H1 (cell line): ENCODE measurements at regions not wholly inside any gene's neighbourhood (a gene's known extent, or its start where the extent isn't known, plus 50 kb on each side); places are given as distances from the start of the nearest gene placed in this dataset.

Source experiments
- CTCF ChIA-PET: fragments of 300-600 bp; sonication (Branson Sonifier 250); formaldehyde crosslinking; loops from one replicate; lab custom pipeline; 2021; ENCODE audit not compliant: partially characterized antibody; lab: Charles Lee
- POLR2A ChIA-PET: fragments of 300-600 bp; sonication (Branson Sonifier 250); formaldehyde crosslinking; loops from one replicate; lab custom pipeline; 2021; ENCODE audit warnings: inconsistent platforms; ENCODE audit not compliant: partially characterized antibody; lab: Charles Lee
- DNase-seq, 2 experiments: peaks; one replicate each; pipeline versions ENCODE4 v3.0.0 to v3.0.0-alpha.2; 2010 to 2022; ENCODE audit warnings: low spot score in 2 of 2, low read depth in 1 of 2, mixed read lengths in 1 of 2
- FAIRE-seq: peaks from 2 replicates; lab custom pipeline; 2011; peaks lifted over from hg19 to GRCh38; lab: Jason Lieb, UNC
- H2AFZ ChIP-seq: 2 replicates; pipeline ENCODE4 v1.8.1; 2012; ENCODE audit warnings: low read length, inconsistent platforms
- H2AK5ac ChIP-seq: 2 replicates; pipeline ENCODE4 v1.6.1; 2013; ENCODE audit warnings: low read depth, low read length
- H2BK120ac ChIP-seq: replicated peaks from 2 replicates; pipeline ENCODE3; 2013; ENCODE audit warnings: low read depth, low read length, inconsistent platforms
- H2BK12ac ChIP-seq: 2 replicates; pipeline ENCODE4 v1.6.1; 2013; ENCODE audit warnings: low read depth, low read length
- H2BK15ac ChIP-seq: 2 replicates; pipeline ENCODE4 v1.6.1; 2013; ENCODE audit warnings: low read length
- H2BK20ac ChIP-seq: 2 replicates; pipeline ENCODE4 v1.6.1; 2013; ENCODE audit warnings: low read length
- H2BK5ac ChIP-seq: 2 replicates; pipeline ENCODE4 v1.6.1; 2013; ENCODE audit warnings: low read depth, low read length
- H3K14ac ChIP-seq: 2 replicates; pipeline ENCODE4 v1.6.1; 2013; ENCODE audit warnings: inconsistent platforms; ENCODE audit not compliant: insufficient read length
- H3K18ac ChIP-seq: 2 replicates; pipeline ENCODE4 v1.6.1; 2013; ENCODE audit warnings: low read length; ENCODE audit errors: extremely low read depth
- H3K23ac ChIP-seq: 2 replicates; pipeline ENCODE4 v1.6.1; 2013; ENCODE audit warnings: inconsistent platforms; ENCODE audit not compliant: insufficient read length
- H3K23me2 ChIP-seq: 2 replicates; pipeline ENCODE4 v1.6.1; 2013; ENCODE audit warnings: low read depth, low read length
- H3K27ac ChIP-seq: 2 replicates; pipeline ENCODE4 v1.6.1; 2011; ENCODE audit warnings: low read depth, low read length, inconsistent platforms
- H3K27me3 ChIP-seq, 4 experiments: replicated peaks in 1 of 4; 1 replicate in 1 of 4; 2 replicates in 3 of 4; pipeline versions ENCODE4 v1.6.1 to v1.8.1; 2011 to 2013; ENCODE audit warnings: low read length in 3 of 4, mild to moderate bottlenecking in 3 of 4, inconsistent platforms in 2 of 4, mixed read lengths in 2 of 4, moderate library complexity in 1 of 4; ENCODE audit not compliant: control insufficient read depth in 3 of 4, insufficient read depth in 3 of 4; ENCODE audit errors: extremely low read depth in 1 of 4
- H3K36me3 ChIP-seq, 4 experiments: 2 replicates each; pipeline versions ENCODE4 v1.6.1 to v1.8.1; 2011 to 2013; ENCODE audit warnings: mild to moderate bottlenecking in 4 of 4, low read length in 3 of 4, moderate library complexity in 2 of 4, control low read depth in 1 of 4, inconsistent platforms in 1 of 4; ENCODE audit not compliant: insufficient read depth in 4 of 4, control insufficient read depth in 2 of 4
- H3K4ac ChIP-seq: replicated peaks from 2 replicates; pipeline ENCODE3; 2013; ENCODE audit warnings: low read length, low read depth, mixed read lengths, inconsistent platforms; ENCODE audit not compliant: insufficient read length
- H3K4me1 ChIP-seq, 4 experiments: replicated peaks in 1 of 4; 1 replicate in 1 of 4; 2 replicates in 3 of 4; pipeline versions ENCODE4 v1.6.1 to v1.8.1; 2011 to 2013; ENCODE audit warnings: low read length in 3 of 4, inconsistent platforms in 2 of 4, mixed read lengths in 1 of 4; ENCODE audit not compliant: insufficient read depth in 4 of 4, control insufficient read depth in 3 of 4
- H3K4me2 ChIP-seq, 2 experiments: 2 replicates each; pipeline versions ENCODE4 v1.6.1 to v1.8.1; 2011 to 2013; ENCODE audit warnings: low read depth in 2 of 2, low read length in 2 of 2, control low read depth in 1 of 2, inconsistent platforms in 1 of 2, mild to moderate bottlenecking in 1 of 2; ENCODE audit not compliant: insufficient read depth in 1 of 2
- H3K4me3 ChIP-seq, 4 experiments: fragments of 200-600, 300-600 bp in 1 of 4; sonication (generic), shearing (Covaris generic), sonication (Bioruptor Twin) in 1 of 4; 2 replicates each; pipeline versions ENCODE4 v1.5.1 to v1.8.1; 2011 to 2016; ENCODE audit warnings: low read length in 4 of 4, low read depth in 3 of 4, control low read depth in 2 of 4, inconsistent platforms in 2 of 4, mild to moderate bottlenecking in 2 of 4, mixed read lengths in 1 of 4, moderate library complexity in 1 of 4; ENCODE audit not compliant: insufficient read depth in 2 of 4; ENCODE audit errors: extremely low read depth in 1 of 4
- H3K56ac ChIP-seq: replicated peaks from 2 replicates; pipeline ENCODE3; 2013; ENCODE audit warnings: low read depth, mild to moderate bottlenecking, mixed read lengths, low read length, inconsistent platforms; ENCODE audit not compliant: insufficient read length
- H3K79me1 ChIP-seq: 2 replicates; pipeline ENCODE4 v1.6.1; 2013; ENCODE audit warnings: low read depth, low read length, control low read depth
- H3K79me2 ChIP-seq, 2 experiments: 2 replicates each; pipeline versions ENCODE4 v1.6.1 to v1.8.1; 2012 to 2013; ENCODE audit warnings: low read length in 2 of 2, mild to moderate bottlenecking in 2 of 2, inconsistent platforms in 1 of 2; ENCODE audit not compliant: insufficient read depth in 2 of 2, control insufficient read depth in 1 of 2
- H3K9ac ChIP-seq, 4 experiments: replicated peaks in 1 of 4; 1 replicate in 1 of 4; 2 replicates in 3 of 4; pipeline versions ENCODE4 v1.6.1 to v1.8.1; 2011 to 2013; ENCODE audit warnings: low read depth in 3 of 4, low read length in 3 of 4, control low read depth in 2 of 4, mild to moderate bottlenecking in 2 of 4, moderate library complexity in 2 of 4, inconsistent platforms in 1 of 4; ENCODE audit errors: extremely low read depth in 1 of 4
- H3K9me3 ChIP-seq, 2 experiments: 2 replicates each; pipeline versions ENCODE4 v1.6.1 to v1.8.1; 2012 to 2013; ENCODE audit warnings: mild to moderate bottlenecking in 2 of 2, moderate library complexity in 2 of 2, control low read depth in 1 of 2, inconsistent platforms in 1 of 2, low read depth in 1 of 2, low read length in 1 of 2, mixed read lengths in 1 of 2; ENCODE audit not compliant: insufficient read depth in 2 of 2
- H4K20me1 ChIP-seq, 2 experiments: replicated peaks in 1 of 2; 2 replicates each; pipeline versions ENCODE3 to v1.8.1; 2011 to 2013; ENCODE audit warnings: inconsistent platforms in 2 of 2, low read length in 2 of 2, mild to moderate bottlenecking in 1 of 2; ENCODE audit not compliant: insufficient read depth in 2 of 2, control insufficient read depth in 1 of 2
- H4K5ac ChIP-seq: 2 replicates; pipeline ENCODE4 v1.6.1; 2013; ENCODE audit warnings: low read length, low read depth, mixed read lengths, inconsistent platforms; ENCODE audit not compliant: insufficient read length
- H4K8ac ChIP-seq: 2 replicates; pipeline ENCODE4 v1.8.0; 2013; ENCODE audit warnings: mild to moderate bottlenecking, moderate library complexity, low read length, inconsistent platforms; ENCODE audit not compliant: insufficient read depth; ENCODE audit errors: extremely low read depth
- H4K91ac ChIP-seq: replicated peaks from 2 replicates; pipeline ENCODE3; 2013; ENCODE audit warnings: low read length, mixed read lengths, inconsistent platforms; ENCODE audit not compliant: insufficient read length
- CEBPB ChIP-seq: IDR thresholded peaks from 2 replicates; pipeline ENCODE4 v1.6.1; 2012; ENCODE audit warnings: low read depth, low read length
- CHD1 ChIP-seq: IDR thresholded peaks from 2 replicates; pipeline ENCODE4 v1.6.1; 2012; ENCODE audit warnings: low read depth, low read length, improper control_type of control experiment
- EP300 ChIP-seq, 2 experiments: IDR thresholded peaks; 1 replicate in 1 of 2; 2 replicates in 1 of 2; pipeline ENCODE4 v1.6.1; 2011 to 2012; ENCODE audit warnings: low read depth in 2 of 2, low read length in 2 of 2, mild to moderate bottlenecking in 2 of 2, borderline replicate concordance in 1 of 2, inconsistent platforms in 1 of 2, moderate library complexity in 1 of 2
- HDAC6 ChIP-seq: IDR thresholded peaks from one replicate; pipeline ENCODE4 v1.7.1; 2012; ENCODE audit warnings: low read depth, mild to moderate bottlenecking, inconsistent platforms, low read length, moderate library complexity
- KDM5A ChIP-seq: fragments of 200-600 bp; IDR thresholded peaks from 2 replicates; pipeline ENCODE4 v1.7.1; 2012; ENCODE audit warnings: mild to moderate bottlenecking, low read length, inconsistent platforms, mixed read lengths
- NRF1 ChIP-seq: IDR thresholded peaks from 2 replicates; pipeline ENCODE4 v1.6.1; 2011; ENCODE audit warnings: mild to moderate bottlenecking, low read depth, low read length, improper control_type of control experiment
- POLR2AphosphoS5 ChIP-seq: IDR thresholded peaks from 2 replicates; pipeline ENCODE4 v1.6.1; 2011; ENCODE audit warnings: low read depth, low read length
- POU5F1 ChIP-seq: IDR thresholded peaks from 2 replicates; pipeline ENCODE4 v1.6.1; 2011; ENCODE audit warnings: low read depth, mild to moderate bottlenecking, low read length, moderate library complexity
- RAD21 ChIP-seq, 2 experiments: IDR thresholded peaks in 1 of 2; conservative IDR thresholded peaks in 1 of 2; 2 replicates each; pipeline ENCODE4 v1.6.1; 2011; ENCODE audit warnings: low read depth in 2 of 2, low read length in 2 of 2, improper control_type of control experiment in 1 of 2, inconsistent platforms in 1 of 2, mild to moderate bottlenecking in 1 of 2, moderate library complexity in 1 of 2
- RNF2 ChIP-seq: fragments of 200-900, 300-1000 bp; sonication (generic); IDR thresholded peaks from 2 replicates; pipeline ENCODE4 v1.7.1; 2016; ENCODE audit warnings: borderline replicate concordance, low read depth, mild to moderate bottlenecking, antibody characterized with exemption, low read length; ENCODE audit not compliant: poor library complexity, severe bottlenecking; ENCODE audit errors: missing control alignments
- SIX5 ChIP-seq: IDR thresholded peaks from 2 replicates; pipeline ENCODE4 v1.6.1; 2011; ENCODE audit warnings: mild to moderate bottlenecking, low read depth, low read length
- SP1 ChIP-seq: IDR thresholded peaks from 2 replicates; pipeline ENCODE4 v1.6.1; 2011; ENCODE audit warnings: low read depth, low read length
- TAF1 ChIP-seq: IDR thresholded peaks from 2 replicates; pipeline ENCODE4 v1.6.1; 2011; ENCODE audit warnings: mild to moderate bottlenecking, low read depth, low read length
- TEAD4 ChIP-seq: IDR thresholded peaks from 2 replicates; pipeline ENCODE4 v1.6.1; 2012; ENCODE audit warnings: low read depth, low read length, inconsistent platforms, mixed read lengths
- WGBS, 2 experiments: shearing (Covaris generic) in 1 of 2; methylation state at CpG; one replicate each; pipeline versions ENCODE4 v1.1.6 to v1.1.7; 2013 to 2015; ENCODE audit warnings: low lambda C conversion rate in 2 of 2, mixed read lengths in 2 of 2, inconsistent platforms in 1 of 2, low coverage in 1 of 2, missing lambda C conversion rate in 1 of 2; ENCODE audit not compliant: insufficient replicate concordance in 2 of 2, insufficient coverage in 1 of 2, insufficient read length in 1 of 2; ENCODE audit errors: extremely low coverage in 1 of 2, missing lambda C conversion rate in 1 of 2; 5-methylcytosine and 5-hydroxymethylcytosine counted together
- TF ChIP-seq, protein P1 (sequence below): IDR thresholded peaks from 2 replicates; pipeline ENCODE4 v1.6.1; 2011; ENCODE audit warnings: low read length, improper control_type of control experiment

GRCh38 chr9:73981405-73981804 lies 515.7 kb upstream of the RORB start:
- Histone ChIP-seq H3K18ac (no peak overlapping the region), H2AFZ (no peak overlapping the region), H3K79me1 (no peaks in the 10 kb centered on the region), H4K5ac (no peak overlapping the region), H3K27ac (no peak overlapping the region), H3K23ac (no peak overlapping the region), H3K79me2 (no peaks in the 10 kb centered on the region), H3K4me3 (no peak overlapping the region), H3K23me2 (no peaks in the 10 kb centered on the region), H4K8ac (no peak overlapping the region), H2BK15ac (no peak overlapping the region), H3K4me1 (no peaks in the 10 kb centered on the region), H3K4ac (no peak overlapping the region), H3K4me2 (no peak overlapping the region), H4K20me1 (no peaks in the 10 kb centered on the region), H3K36me3 (no peaks in the 10 kb centered on the region), H2BK12ac (no peak overlapping the region), H3K27me3 (no peaks in the 10 kb centered on the region), H3K14ac (no peak overlapping the region), H2BK20ac (no peak overlapping the region), H2AK5ac (no peak overlapping the region), H2BK5ac (no peak overlapping the region), H3K9ac (no peak overlapping the region), H3K9me3 (no peaks in the 10 kb centered on the region), H2BK120ac (no peak overlapping the region), H4K91ac (no peak overlapping the region), H3K56ac (no peak overlapping the region)
- FAIRE-seq (no peak), DNase-seq (no peak)
- CTCF ChIA-PET: no interaction called here
- WGBS, 2 experiments: 86% methylated on average over 4 of the region's 4 CpGs; no CpG with 5 or more reads in 1 of the 2 experiments
- POLR2A ChIA-PET: no interaction called here
- TF ChIP-seq SIX5: no peak
- no peak for TF ChIP-seq KDM5A
- no peak for TF ChIP-seq POU5F1
- no peak for TF ChIP-seq TAF1
- TF ChIP-seq, protein P1, sequence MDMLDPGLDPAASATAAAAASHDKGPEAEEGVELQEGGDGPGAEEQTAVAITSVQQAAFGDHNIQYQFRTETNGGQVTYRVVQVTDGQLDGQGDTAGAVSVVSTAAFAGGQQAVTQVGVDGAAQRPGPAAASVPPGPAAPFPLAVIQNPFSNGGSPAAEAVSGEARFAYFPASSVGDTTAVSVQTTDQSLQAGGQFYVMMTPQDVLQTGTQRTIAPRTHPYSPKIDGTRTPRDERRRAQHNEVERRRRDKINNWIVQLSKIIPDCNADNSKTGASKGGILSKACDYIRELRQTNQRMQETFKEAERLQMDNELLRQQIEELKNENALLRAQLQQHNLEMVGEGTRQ: no peak
- no peak for TF ChIP-seq EP300 (IDR thresholded peaks at IDR 0.05; ENCODE audit: borderline replicate concordance in 1 of 2, low read depth in 2 of 2, low read length in 2 of 2)
- TF ChIP-seq HDAC6: no peak
- TF ChIP-seq SP1: no peak
- no peak for TF ChIP-seq RNF2
- no peak for TF ChIP-seq CEBPB
- TF ChIP-seq NRF1: no peak
- TF ChIP-seq TEAD4: no peak
- no peak for TF ChIP-seq POLR2AphosphoS5
- TF ChIP-seq CHD1: no peak
- no peak for TF ChIP-seq RAD21 (IDR thresholded peaks at IDR 0.05 in 1 of 2, conservative IDR thresholded peaks at IDR 0.05 in 1 of 2; ENCODE audit: low read depth in 2 of 2, low read length in 2 of 2)
